ENCODE measurements at regions not wholly inside any gene's neighbourhood (a gene's known extent, or its start where the extent isn't known, plus 50 kb on each side); places are given as distances from the start of the nearest gene placed in this dataset.

DNA sequence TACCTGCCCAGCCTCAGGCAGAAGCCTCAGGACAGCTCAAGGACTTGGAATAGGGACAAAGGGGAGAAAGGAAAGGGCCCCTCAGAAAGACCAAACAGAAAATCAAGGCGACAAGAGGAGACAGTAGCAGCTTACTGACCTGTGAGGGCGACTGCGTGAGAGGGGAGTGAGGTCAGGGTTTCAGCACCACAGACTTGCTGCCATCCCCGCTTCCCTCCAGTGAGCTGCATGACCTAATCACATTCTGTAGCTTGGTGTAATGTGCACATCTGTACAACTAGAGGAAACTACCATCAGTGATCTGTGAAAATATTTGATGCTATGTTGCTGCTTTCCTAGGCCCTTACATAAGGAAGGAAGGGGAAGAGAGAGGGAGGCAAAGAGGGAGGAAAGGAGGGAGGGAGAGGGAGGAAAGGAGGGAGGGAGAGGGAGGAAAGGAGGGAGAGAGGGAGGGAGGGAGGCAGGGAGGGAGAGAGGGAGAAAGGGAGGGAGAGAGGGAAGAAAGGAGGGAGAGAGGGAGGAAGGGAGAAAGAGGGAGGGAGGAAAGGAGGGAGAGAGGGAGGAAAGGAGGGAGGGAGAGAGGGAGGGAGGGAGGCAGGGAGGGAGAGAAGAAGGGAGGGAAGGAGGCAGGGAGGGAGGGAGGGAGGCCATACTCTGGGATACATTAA lies 404.9 kb upstream of the CDH5 start:
- DNase-seq (ENCODE audit: low read depth in 2 of 2): no peak

DNA sequence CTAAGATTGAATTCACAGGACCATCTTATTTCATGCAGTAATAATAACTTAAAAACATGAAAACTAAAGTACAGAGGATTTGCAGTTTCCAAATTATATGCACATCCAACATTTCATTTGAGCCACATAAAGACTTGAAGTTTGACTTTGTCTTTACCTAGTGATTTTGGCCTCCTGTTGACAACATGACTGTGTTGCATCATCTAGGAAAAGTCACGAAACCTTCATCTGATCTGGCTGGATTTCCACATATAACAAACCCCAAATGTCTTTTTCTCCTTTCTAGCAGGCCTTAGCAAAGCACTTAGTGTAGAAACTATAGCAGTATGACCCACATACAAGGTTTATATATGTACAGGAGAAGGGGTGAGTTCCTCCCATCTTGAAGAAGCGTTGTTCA lies 406.5 kb upstream of the CDH5 start:
- DNase-seq (ENCODE audit: low read depth in 2 of 2): no peak

DNA sequence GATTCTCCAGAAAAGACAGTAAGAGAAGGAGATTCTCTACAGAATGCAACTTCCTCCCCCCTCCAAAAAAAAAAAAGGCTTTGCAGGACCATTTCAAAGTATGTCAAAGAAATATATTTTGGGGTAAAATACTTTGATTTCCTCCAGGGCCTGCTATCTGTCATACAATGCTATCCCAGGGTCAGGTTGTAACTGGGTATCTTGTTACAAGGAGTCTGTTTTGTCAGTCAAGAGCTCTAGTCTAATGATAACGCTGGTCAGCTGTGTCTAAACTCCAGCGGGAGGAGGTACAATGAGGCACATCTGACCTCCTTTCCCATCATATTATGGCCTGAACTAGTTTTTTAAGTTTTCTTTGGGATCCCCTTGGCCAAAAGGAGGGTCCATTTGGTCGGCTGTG lies 408.4 kb upstream of the CDH5 start:
- DNase-seq (ENCODE audit: low read depth in 2 of 2): no peak

DNA sequence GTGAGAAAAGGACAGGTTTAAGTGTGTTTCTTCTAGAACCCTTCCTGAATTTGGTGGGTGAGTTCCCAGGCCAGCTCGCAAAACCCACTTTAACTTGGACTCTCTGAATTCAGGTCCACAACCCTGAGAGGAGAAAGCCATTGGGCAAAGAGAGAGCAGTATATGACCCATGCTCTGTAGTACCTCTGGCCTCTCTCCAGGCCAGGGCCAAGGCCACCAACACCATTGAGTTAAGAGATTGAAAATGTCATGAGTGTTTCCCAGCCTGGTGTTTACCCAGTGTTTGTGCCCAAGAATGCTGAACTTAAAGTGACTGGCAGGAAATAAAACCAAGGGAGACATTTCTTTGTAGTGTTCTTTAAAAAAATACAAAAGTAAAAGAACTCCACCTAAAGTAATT lies 410.4 kb upstream of the CDH5 start:
- DNase-seq (ENCODE audit: low read depth in 2 of 2): no peak

DNA sequence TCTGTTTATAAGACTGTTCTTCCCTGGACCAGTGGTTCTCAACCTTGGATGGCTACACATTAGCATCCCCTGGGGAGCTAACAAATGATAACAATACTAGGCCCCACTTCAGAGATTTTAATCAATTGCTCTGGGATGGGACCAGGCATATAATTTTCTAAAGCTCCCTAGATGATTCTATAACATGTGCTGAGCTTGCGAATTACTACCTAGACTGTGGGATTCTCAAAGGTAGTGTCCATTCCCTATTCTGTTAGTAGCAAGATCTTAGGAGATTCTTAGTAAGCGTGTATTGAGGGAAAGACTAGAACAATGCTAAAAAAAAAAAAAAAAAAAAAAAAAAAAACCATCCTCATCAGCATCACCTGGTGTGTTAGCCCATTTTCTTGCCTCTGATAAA lies 412.0 kb upstream of the CDH5 start:
- DNase-seq (ENCODE audit: low read depth in 2 of 2): no peak

DNA sequence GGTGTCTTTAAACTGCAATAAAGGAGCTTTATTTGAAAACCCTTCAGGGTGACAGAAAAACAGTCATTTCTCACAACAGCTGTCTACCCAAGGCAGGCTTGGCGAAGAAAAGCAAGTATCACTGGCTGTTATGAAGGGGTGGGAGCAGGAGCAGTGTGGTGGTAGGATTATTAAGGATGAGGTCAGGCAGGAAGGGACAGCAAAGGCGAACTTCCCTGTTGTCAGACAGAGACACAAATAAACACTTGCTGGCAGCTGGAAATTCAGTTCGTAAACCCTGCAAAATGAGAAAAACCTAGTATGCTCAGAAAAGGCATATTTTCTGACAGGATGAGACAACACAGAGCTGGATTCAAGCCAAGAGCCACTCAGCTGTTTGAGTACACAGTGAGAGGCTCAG lies 416.3 kb upstream of the CDH5 start:
- no peak for DNase-seq (ENCODE audit: low read depth in 2 of 2)

DNA sequence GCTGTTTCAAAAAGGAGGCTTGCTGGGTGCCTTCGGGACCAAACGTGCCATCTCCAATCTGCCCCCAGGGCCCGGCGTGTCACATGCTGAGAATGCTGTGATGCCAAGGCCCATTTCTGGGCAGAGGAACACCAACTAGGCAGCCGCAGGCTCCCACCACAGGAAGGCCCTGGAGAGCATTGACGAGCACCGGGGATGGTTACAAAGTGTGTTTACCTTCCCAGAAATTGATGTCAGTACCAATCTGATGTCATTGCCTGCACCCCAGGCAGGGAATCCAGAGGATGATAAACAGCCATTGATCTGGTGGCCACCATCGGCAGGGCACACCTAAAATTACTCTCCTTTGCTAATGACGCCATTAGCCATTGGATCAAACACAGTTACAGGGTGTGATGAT lies 418.1 kb upstream of the CDH5 start:
- no peak for DNase-seq (ENCODE audit: low read depth in 2 of 2)

DNA sequence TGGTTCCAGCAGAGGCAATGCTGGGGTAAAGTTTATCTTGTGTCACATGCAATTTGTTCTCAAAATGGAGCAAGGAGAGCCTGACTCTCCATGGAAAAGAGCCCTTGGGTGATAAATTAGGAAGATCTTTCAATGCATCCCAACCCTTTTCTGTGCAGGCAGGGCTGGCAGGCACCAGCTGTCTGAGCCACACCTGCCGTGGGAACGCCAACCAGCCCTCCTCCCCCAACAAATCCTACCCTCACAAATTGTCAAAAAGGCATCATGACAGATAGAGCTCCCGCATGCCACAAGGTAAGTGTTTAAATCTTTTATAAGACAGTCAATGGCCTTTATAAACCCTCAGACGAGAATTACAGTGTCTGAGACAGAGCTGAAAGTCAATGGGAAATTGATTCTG lies 418.5 kb upstream of the CDH5 start:
- no peak for DNase-seq (ENCODE audit: low read depth in 2 of 2)

DNA sequence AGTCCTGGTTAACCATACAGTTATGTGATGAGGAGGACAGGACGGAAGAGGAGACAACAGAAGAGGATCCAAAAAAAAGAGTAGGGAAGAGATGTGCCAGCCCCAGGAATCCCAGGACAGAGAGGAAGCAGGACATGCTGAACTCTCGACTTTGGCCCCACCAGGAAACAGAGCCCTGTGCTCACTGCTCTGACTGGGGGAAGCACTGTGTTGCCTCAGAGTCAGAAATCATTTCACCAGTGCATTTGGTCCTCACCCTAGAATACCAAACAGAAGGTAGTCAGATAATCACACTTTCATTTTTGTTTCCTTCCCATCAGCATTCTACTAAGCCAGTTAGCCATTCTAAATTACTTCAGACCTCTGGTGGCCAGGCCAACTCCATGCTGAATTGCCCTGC lies 421.0 kb upstream of the CDH5 start:
- DNase-seq (ENCODE audit: low read depth in 2 of 2): no peak

DNA sequence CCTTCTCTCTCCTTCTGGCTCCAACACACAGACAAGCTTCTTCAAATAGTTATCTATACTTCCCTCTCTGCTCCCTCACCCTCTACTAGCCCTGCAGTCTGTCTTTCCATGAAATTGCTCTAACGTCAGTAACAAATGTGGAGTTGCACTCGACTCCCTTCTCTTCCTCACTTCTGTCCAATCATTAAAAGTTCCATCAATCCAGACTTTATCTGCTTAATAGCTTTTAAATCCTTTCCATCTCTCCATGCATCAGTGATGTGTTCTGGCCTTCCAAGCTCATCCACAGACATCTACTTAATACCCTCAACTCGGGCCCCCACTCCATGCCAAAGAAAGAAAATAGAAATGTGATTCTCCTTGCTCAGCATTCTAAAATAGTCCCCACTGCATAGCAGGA lies 422.1 kb upstream of the CDH5 start:
- no peak for DNase-seq (ENCODE audit: low read depth in 2 of 2)

DNA sequence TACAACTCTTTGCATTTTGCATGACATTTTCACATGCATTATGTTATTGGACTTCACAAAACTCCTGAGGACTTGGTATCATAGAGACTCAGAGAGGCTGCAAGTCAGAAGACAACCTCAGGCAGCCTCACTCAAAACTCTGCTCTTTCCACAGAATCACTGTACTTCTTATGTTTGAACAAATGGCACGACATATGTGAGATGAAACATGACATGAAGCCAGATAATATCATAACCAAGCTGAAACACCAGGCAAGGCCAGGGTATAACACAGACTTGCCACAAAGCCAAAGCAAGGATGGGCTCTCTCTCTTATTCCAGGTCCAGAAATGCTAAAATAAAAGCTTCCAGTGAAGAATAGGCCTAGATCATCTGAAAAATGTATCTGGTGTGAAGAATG lies 425.8 kb upstream of the CDH5 start:
- DNase-seq (ENCODE audit: low read depth in 2 of 2): no peak

DNA sequence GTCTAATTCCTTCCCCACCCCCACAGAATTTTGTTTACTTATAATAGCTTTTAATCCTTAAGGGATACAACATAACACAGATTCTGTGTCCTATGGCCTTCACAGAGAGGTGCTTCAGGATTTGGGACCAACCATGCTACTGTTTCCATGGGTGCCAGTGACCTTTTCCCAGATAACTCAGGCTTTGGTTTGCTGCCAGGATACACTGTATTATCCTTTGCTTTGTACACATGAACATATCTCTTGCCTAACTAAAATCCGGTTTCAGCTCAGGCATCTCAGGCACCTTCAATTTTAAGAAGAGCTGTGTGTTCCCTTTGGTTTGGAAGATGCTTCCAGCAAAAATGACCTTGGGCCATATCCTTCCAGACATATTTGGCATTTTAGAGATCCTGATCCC lies 428.4 kb upstream of the CDH5 start:
- no peak for DNase-seq (ENCODE audit: low read depth in 2 of 2)

DNA sequence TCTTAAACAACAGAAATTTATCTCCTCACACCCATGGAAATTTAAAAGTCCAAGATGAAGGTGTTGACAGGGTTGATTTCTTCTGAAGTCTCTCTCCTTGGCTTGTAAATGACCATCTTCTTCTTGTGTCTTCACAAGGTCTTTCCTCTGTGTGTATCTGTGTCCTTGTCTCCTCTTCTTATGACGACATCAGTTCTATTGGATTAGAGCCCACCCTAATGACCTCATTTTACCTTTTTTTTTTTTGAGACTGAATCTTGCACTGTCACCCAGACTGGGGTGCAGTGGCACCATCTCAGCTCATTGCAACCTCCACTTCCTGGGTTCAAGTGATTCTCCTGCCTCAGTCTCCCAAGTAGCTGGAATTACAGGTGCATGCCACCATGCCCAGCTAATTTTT lies 429.0 kb upstream of the CDH5 start:
- no peak for DNase-seq (ENCODE audit: low read depth in 2 of 2)

DNA sequence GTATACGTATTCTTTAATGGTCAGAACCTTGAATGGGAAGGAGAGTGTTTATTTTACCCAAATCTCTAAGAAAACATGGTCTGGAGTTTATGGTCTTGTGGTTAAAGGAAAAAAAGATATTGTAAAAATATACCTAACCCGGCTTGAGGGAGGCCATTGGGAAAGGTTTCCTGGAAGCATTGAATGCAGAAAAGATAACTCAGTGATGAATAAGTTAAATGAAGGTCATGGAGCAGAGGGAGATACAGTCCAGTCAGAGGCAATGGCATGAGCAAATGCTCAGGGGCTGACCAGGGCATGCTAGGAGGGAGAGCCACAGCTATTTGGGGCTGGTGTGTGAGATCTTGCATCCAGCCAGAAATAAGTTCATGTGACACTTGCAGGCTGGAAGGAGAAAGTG lies 430.4 kb upstream of the CDH5 start:
- DNase-seq (ENCODE audit: low read depth in 2 of 2): no peak

DNA sequence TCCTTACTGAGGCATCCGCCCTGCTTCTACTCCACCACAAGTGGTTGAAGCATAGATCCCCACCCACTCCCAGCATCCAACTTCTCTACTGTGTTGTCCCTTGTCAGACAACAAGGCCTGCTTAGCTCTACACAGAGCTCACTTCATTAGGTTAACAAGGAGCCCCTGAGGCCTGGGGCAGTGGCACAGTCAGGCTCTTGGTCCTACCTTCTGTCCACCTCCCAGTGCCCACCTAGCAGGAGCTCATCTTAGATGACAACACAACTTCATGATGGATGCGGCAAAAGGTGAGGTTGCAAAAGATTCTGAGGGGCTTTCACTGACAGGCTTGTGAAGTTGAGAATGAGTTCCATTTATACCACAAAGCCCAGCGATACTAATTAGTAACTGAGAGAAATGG lies 432.0 kb upstream of the CDH5 start:
- DNase-seq (ENCODE audit: low read depth in 2 of 2): no peak

DNA sequence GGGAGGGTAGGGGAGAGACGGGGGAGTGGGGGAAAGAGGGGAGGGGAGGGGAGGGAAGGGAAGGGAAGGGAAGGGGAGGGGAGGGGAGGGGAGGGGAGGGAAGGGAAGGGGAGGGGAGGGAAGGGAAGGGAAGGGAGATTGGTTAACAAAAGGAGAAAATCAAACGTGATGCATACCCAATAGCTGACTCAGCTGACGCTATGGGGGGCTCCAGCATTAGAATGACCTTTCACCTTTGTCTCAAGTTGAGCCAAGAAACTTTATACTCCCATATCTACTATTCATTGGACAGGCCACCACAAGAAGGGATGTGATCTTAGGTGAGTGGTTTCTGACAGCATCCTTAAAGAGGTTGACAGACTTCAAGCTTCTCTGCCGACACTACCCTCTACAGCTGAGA lies 432.8 kb upstream of the CDH5 start:
- DNase-seq (ENCODE audit: low read depth in 2 of 2): no peak

DNA sequence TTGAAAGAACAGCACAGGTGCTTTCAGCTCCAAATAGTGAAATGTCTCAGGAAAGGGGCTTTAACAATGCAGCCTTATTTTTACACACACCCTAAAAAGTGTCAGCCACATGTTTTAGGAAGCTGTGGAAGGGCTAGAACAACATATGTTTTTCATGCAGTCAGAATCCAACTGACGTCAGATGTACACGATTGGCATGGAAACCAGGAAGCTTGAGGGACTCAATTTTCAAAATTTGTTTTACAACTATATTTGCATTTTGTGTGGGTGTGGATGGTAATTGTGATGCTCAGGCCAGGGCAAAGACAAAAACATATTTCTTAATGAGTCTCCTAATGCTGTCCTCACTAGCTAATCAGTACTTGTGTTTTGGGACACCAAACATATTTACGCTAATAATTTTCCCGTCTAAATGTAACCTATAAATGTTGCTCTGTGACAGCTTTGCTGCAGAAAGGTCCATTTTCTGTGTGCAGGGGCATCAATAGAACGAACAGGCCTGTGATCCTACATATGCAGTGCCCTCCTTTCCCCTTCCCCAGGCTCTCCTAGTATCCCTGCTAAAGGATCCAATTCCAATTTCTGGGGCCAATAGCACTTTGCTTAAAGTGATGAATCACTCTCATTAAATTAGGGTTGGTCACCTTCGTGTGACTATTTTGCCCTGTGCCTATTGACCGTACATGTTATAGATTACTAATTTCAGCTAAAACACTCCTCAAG lies 434.0 kb upstream of the CDH5 start:
- DNase-seq (ENCODE audit: low read depth in 2 of 2): no peak

DNA sequence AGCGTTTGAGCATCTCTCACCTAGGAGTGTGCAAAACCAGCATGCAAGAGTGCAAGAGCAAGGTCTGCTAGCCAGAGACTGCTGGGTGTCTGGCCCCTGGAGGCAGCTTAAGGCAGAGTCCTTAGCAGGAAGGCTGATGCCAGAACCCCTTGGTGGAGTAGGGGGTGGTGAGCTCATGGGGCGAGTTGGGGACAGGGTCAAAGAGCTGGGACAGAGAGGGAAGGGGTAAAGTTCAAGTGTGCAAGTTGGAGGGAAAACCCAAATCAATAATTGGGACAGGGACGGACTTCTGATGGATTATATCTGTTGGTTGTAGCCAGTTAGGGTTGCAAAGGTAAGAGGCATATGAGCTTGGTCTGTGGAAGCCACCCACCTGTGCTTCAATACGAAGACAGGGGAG lies 443.6 kb upstream of the CDH5 start:
- no peak for DNase-seq (ENCODE audit: low read depth in 2 of 2)

DNA sequence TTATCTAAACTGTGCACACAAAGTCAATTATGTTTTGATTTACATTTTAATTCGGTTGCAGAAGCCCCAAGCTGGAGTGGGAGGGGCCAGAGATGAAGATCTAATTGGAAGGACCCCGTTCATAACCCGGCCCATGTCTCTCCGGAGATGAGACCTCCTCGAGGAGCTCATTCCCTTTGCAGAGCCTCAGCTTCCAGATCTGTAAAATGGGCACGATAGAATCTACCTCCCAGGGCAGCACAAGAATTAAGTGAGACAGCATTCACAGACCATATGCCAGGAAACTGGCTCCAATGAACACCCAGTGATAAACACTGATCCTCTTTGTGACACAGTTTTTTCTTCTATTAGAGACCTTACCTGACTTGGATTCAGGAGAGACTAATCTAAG lies 446.5 kb upstream of the CDH5 start:
- no peak for DNase-seq (ENCODE audit: low read depth in 2 of 2)

DNA sequence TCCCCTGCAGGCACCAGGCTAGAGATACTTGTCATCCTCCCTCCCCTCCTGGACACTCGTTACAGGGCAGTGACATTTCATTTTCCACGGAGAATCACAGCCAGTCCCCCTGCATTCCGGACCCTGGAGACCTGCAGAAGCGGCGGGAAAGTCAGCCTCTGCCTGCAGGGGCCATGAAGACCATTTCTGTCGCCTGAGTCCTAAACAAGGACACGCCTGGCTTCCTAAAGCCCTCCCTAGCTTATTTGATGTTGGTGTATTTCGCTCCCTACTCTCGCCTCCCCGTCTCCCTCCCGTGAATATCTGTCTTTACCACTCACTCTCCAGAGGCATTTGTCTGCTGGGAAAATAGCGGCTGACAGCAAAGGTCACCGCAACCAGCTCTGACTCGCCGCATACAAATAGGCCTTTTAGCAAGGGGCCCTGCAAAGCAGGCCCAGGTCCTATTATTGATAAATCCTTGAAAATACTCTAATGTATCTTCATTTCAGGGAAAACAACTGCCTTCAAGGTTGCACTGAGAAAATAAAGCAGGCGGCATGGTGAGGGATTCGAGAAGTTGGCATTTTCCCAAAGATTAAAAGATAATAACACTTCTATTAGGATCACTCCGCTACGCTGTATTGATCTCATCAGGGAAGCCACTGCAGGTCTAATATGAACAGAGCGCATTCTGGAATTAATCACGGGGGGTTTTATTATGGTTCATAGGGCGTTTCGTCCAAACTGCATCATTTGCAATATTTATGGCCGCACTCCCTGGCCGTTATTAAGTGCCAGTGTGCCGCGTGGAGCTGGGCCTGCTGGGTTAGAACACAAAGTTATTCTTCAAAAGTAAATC lies 447.1 kb upstream of the CDH5 start:
- DNase-seq (ENCODE audit: low read depth in 2 of 2): no peak

DNA sequence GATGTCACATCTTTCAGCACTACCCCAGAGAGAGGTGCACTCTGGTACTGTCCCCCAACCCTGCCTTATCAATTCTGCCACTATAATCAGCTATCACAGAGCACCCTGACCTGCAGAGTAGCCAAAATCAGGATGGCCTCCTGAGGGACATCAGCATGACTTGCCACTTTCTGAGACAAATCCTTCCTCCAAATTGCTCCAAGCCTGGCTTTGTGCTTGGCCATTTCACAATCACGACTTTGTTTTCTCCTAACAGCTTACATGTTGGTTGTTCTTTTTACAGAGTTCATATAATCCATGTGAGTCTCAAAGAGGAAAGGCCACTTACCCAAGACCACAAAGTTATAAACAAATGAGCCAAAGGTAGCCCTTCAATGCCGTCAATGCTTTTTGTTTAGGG lies 449.0 kb upstream of the CDH5 start:
- no peak for DNase-seq (ENCODE audit: low read depth in 2 of 2)

DNA sequence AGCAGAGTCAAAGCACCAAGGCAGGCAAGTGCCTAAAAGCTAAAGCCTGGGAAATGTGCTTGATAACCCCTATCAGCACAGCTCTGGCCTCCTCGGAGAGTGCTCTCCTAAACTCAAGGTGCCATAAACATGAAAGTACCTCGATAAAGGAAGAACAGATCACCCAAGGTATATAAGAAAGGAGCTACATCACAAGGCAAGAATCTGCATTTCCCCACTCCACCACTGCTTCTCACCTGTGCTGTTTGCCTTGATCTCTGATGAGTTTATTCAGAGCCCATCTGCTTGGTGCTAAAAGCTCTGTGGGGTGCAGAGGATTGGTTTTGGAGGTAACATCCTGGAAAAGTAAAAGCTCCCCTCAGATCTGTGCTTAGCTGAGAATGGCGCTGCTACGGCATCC lies 449.5 kb upstream of the CDH5 start:
- no peak for DNase-seq (ENCODE audit: low read depth in 2 of 2)

DNA sequence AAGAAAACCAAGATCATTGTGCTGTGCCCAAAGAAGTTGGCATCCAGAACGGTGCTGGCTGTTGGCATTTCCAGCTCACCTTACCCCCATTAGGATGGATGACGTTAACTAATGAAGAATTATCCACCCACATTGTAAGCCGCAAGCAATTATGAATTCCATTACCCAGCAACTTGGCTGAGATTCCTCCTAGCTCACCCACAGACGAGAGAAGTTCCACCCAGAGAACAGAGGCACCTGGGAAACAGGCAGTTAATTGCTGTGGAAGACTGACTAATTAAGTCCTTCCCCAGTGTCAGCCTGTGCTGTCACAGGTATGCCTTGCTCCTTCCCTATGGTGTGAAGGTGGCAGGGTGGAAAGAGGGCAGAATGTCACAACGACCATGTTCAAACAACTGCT lies 456.2 kb upstream of the CDH5 start:
- DNase-seq (ENCODE audit: low read depth in 2 of 2): no peak
